HG03460 (cell line): ENCODE measurements at regions not wholly inside any gene's neighbourhood (a gene's known extent, or its start where the extent isn't known, plus 50 kb on each side); places are given as distances from the start of the nearest gene placed in this dataset.

ENCODE experiments used
- ATAC-seq: cut with Tn5 transposase; IDR thresholded peaks from one replicate; pipeline ENCODE4 v1.9.1; 2021; ENCODE audit not compliant: unreplicated experiment

DNA sequence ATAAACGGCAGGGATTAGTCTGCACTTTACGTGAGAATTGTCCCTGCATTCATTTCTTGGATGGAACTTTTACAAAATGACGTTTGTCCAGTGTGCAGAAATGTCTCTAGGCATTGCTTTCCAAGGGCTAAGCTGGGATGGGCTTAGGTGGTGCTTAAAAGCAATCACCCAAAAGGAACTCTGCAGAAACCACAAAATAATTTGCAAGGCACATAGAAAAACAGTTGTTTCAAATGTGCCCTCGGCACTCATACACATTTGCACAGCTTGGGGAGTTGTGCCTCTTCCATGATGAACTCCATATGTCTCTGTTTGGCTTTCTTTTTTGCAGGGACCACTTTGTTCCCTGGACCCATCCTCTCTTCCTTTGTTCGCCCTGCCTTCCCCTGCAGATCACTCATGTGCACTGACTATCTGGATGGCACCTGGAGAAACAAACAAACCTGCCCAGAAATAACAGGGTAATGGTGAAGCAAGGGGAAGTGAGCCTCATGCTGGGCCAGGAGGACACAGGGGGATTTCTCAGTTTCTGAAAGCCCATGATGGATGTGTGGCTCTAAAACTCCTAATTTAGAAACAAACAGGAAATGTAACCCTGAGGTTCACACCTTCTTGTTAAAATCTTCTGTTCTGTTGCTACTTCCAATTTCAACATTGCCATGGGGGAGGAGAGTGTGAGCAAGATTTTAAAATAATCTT lies 150.2 kb downstream of the SNX19 start:
- ATAC-seq = peak; percentile 75

DNA sequence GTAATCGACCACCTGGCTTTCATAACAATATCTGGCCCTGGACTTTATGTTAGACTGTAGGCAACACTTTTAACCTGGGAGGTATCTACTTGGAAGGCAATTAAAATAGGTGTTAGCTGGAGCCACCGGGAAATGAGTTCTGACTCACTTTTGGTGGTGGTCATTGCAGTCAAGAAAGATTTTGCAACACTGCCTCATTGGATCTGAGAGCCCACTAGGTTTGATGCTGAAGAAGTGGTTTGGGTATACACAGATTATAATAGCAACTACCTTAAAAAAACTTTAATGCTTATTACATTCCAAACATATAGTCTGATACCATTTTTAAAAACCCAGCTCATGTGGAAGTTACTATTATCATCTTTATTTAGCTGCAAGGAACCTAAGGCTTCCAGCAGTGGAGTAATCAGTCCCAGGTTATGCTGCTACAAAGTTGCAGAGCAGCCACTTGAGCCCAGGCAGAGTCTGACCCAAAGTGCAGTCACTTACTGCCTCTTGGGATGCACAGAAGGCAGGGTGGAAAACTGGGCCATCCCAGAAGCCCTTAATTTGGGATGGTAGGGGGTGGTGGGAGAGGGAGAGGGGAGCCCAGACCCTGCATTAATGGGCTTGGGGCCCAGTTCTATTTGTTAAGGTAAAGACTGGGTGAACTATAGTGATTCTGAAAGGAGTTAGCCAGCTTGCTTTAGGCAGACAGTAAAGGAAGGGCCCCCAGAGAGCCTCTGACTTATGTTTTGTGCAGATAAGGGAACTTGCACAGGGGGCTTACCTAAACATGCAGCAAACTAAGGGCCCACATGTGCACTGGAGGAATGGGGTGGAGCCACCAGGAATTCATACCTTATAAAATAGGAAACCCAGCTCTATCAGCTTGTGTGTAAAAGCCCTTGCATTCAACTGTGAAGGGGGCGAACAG lies 149.4 kb downstream of the SNX19 start:
- ATAC-seq = peak; percentile 6

GRCh38 chr11:130769782-130770535 lies 146.3 kb downstream of the SNX19 start:
- no peak for ATAC-seq

- no peak for ATAC-seq
Measured at GRCh38 chr11:130771708-130772107, 144.6 kb downstream of the SNX19 start.

DNA sequence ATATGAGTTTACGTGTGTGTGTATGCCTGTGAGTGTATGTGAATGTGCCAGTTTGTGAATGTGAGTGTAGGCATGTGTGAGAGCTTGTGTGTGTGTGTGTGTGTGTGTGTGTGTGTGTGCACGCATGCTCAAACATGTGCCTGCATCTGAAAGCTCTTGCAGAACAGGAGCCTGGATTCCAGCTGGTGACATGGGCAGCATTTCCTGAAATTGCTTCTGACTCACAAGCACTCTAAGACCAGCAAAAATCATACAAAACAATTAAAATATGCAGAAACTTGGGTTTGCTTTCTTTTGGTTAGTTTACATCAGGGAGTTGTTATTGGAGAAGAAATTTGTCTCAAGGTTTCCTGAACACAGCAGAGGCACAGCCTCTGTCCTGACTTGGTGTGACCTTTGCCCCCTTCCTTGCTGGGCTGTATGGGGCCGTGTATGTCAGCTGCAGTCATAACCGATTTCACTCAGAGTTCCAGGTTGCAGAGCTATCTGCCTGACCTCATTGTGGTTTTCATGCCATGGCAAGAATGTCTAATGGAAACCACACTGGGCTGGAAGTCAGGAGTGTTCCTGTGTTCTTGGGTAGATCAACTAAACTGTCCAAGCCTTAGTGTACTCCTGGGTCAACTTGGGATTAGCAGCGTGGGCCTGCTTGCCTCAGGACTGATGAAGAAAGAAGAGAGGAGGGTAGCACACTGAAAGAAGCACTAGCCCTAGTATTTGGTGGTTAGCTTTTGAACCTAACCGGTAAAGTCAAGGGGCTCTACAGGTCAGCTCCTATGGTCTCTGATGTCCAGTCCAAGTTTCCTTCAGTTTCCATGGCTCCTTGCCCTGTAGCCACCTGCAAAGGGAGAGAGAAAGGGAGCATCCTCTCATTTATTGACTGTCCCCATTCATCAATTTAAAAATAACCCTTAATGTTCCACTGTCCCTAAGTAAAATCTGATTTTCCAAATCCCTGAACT lies 143.7 kb downstream of the SNX19 start:
- no peak for ATAC-seq

- no peak for ATAC-seq
Measured at GRCh38 chr11:130773244-130773820, 142.9 kb downstream of the SNX19 start.

GRCh38 chr11:130774703-130775102 lies 141.6 kb downstream of the SNX19 start:
- ATAC-seq = no peak

DNA sequence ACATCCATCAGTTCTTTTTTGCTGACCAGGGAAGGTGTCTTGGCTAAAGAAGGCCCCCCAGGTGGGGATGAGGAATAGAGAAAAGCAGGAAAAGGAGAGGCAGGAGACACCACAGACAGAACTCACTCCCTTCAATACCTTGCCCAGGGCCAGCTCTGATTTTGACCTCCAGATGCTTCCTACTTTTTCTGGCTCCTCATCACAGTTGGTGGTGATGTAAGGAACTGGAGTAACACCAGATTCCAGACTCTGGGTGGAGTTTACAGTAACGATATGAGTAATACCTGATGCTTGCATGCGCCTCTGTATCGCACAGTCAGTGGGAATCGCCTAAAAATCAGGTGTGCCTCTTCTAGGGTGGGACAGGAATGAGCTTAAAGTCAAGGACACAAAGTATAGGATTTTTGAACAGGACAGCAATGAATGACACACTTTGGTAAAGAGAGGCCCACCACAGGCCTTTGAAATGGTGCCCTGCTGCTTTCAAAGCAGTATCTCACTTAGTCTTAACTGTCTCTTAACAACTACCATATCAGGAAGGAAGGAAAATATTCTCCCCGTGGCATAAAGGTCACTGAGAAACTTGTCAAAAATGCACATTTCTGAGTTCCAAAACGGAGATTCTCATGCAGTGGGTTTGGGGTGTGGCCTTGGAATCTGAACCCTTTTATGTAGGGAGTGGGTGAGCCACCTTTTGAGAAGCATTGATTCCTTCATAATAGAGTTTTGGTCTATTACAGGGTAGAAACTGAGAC lies 140.8 kb downstream of the SNX19 start:
- no peak for ATAC-seq

GRCh38 chr11:130776061-130776419 lies 140.2 kb downstream of the SNX19 start:
- ATAC-seq = no peak

DNA sequence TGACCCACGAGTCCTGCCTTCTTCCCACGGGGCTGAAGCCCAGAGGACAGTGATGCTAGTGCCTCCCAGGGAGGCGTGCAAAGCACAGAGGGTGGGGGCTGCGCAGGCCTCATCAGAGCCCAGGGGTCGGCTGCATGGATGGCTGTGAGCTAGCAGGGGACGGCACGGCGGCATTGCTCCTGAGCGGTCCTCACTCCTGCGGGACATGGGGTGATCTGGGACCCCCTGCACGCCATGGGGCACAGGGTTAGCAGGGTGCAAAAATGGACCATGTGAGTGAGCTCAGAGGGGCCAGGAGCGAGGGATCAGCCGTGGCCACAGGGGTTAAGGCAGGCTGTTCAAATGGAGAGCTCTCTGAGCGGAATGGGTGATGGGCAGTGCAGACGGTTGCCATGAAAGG lies 138.3 kb downstream of the SNX19 start:
- no peak for ATAC-seq

DNA sequence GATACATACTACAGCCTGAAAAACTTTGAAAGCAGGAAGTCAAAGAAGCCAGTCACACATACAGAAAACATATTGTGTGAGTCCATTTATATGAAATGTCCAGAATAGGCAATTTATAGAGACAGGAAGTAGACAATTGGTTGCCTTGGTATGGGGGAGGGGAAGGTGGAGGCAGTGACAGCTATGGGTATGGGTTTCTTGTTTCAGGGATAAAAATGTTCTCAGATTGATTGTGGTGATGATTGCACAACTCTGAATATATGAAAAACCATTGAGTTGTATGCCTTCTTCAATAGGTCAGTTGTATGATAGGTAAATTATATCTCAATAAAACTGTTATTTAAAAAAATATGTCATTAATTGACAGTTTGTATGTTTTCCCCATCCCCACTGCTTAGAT lies 137.6 kb downstream of the SNX19 start:
- ATAC-seq = no peak

GRCh38 chr11:130779267-130779666 lies 137.0 kb downstream of the SNX19 start:
- no peak for ATAC-seq

GRCh38 chr11:130779943-130780342 lies 136.3 kb downstream of the SNX19 start:
- no peak for ATAC-seq

GRCh38 chr11:130780437-130780836 lies 135.8 kb downstream of the SNX19 start:
- no peak for ATAC-seq

DNA sequence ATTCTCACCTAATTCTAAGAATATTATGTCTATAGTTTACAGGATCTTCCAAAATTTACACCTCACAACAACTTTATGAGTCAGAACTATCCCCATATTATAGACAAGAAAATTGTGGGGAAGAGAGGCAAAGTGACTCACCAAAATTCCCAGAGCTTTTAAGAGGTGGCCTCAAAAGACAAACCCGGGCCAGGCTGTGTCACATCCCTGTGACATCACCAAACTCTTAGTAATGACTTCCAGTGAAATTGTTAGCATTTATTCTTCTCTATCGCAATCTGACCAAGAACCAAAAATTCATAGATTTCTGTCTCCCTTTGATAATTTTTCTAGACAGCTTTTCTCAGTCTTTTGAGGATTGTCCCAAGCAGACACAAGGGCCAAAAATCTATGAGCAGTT lies 134.3 kb downstream of the SNX19 start:
- ATAC-seq = no peak

GRCh38 chr11:130782361-130783222 lies 133.7 kb downstream of the SNX19 start:
- no peak for ATAC-seq

DNA sequence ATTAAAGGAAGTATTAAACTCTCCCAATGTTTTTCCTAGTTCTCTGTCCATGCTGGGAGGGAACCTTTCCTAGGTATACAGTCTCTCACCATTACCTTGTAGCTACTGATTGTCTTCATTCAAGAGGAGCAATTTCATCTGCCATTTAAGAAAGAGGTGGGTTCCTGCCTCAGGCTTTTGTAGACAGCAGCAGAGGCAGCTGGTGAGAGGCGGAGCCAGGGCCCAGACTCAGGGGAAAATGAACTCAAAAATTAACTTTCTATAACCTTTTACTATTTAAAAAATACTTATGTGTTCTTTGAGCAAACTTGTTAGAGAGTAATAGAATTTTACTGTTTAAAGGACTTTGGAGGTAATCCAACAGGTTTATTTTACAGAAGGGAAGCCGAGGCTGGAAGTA lies 133.0 kb downstream of the SNX19 start:
- no peak for ATAC-seq

- ATAC-seq = no peak
Measured at GRCh38 chr11:130785380-130786116, 130.7 kb downstream of the SNX19 start.
